ENCODE measurements at regions not wholly inside any gene's neighbourhood (a gene's known extent, or its start where the extent isn't known, plus 50 kb on each side); places are given as distances from the start of the nearest gene placed in this dataset.
A peak's percentile ranks its signal among the peaks of the same experiment; 100 is the strongest.
"Not testable (repeated sequence)": the region's sequence is repeated elsewhere in the genome, so short reads cannot be mapped to it uniquely, and the experiment has no call there.

DNA sequence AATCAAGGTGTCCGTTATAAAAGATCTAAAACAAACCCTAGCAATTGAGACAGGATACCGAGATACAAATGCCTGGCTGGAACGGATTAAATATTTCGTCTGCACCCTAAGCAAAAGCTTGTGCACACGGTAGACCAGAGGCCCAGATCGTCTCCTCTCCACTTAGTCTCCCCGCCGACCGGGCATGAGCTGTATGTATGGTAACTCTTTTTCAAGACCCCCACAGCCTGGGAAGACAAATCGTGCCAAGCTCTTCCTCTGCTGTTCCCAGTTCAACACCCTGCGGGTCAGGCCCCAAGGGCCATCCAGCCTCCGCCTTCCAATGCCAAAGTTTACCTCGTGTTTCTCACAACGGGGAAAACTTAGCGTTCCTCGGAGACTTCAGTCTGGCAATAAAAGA is 285.7 kb upstream of the GALNT17 start:
- no peak for DNase-seq (ENCODE audit: low spot score)

DNA sequence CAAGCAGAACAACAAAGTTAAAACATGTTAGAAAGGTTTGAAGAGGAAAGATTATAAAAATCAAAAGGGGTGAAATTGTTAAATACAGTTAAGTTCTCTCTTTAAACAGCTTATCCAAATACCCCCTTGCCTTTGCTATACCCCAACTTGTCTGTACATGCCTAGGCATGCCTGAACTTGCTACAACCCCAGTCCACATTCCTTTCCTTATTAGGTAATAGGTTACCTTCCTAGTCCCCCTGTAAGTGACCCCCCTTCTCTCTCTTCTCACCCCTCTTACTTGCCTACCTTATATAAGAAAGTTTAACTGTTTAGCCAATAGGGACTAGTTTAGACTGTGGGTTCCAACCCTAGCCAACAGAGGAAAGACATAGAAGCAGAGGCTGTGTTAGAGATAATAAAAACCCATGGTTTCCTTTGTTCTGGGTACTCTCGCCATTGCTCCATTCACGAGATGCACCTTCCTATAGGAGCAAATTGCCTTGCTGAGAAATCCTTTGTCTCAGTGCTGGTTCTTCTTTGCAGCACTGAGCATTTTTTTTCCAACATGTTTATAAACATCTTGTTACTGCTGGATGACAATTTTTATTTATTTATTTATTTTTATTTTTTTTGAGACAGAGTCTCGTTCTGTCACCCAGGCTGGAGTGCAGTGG is 282.2 kb upstream of the GALNT17 start:
- no peak for DNase-seq (ENCODE audit: low spot score)

DNA sequence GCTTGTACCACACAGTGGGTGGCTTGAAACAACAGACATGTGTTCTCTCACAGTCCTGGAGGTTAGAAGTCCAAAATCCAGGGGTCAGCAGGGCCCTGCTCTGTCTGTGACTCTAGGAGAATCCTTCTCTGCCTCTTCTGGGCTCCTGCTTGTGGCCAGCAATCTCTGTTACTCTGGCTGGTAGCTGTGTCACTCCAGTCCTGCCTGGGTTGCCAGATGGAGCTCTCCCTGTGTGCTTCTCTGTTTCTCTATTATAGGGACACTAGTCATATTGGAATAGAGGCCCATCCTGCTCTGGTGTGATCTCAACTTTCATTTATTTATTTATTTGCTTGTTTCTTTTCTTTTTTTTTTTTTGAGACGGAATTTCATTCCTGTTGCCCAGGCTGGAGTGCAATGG is 276.6 kb upstream of the GALNT17 start:
- DNase-seq (ENCODE audit: low spot score), result no peak

GRCh38 chr7:70856901-70857630 is 274.9 kb upstream of the GALNT17 start:
- peak; percentile 74 for DNase-seq (ENCODE audit: low spot score)

- DNase-seq (ENCODE audit: low spot score), result peak; percentile 65
Observed at GRCh38 chr7:70857793-70858545, 274.0 kb upstream of the GALNT17 start.

- DNase-seq (ENCODE audit: low spot score), result no peak
Observed at GRCh38 chr7:70867513-70867912, 264.4 kb upstream of the GALNT17 start.

GRCh38 chr7:70870349-70870748 is 261.6 kb upstream of the GALNT17 start:
- no peak for DNase-seq (ENCODE audit: low spot score)

- DNase-seq (ENCODE audit: low spot score), result no peak
Observed at GRCh38 chr7:70872188-70872587, 259.8 kb upstream of the GALNT17 start.

DNA sequence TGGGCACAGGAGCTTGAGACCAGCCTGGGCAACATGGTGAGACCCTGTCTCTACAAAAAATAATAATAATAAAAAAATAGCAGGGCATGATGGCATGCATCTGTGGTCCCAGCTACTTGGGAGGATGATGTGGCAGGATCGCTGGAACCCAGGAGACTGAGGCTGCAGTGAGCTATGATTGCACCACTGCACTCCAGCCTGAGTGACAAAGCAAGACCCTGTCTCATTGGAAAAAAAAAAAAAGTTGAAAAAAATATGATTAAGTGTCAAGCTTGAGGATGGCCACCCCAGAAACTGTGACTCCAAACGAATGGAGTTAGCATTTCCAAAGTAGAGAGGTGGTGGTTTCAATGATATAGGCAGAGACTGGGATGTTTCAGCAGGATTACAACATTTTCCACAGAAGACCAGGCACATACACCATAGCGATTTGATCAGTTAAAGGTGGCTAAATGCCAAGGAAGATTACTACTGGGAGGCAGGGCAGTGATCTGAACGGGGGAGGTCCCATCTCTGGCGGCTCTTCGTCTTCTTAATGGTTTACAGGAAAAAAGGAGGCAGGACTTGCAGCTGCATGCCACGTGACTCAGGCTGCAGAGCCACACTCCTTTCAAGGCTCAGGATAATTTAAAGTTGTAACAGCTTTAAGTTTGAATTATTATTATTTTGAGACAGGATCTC is 250.6 kb upstream of the GALNT17 start:
- DNase-seq (ENCODE audit: low spot score), result no peak

DNA sequence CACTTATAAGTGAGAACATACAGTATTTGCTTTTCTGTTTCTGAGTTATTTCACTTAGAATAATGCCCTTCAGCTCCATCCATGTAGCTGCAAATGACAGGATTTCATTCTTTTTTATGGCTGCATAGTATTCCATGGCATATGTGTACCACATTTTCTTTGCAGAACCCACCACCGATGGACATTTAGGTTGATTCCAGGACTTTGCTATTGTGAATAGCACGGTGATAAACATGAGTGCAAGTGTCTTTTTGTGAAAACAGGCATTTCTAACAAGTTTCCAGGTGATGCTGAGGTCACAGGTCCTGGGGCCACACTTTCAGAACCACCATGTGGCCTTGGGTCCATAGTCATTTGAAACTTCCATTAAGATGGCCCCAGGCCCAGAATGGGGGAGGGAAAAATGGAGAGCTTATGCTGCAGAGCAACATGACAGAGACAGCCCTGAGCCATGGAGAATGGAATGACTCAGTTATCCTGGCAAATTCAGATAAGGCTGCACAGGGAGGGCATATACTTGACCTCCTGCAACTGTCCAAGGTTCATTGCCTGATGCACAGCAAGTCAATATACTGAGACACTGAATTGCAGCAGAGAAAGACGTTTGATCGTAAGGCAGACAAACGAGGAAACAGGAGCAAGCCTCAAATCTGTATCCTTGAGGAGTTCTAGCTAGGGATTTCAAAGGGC is 248.0 kb upstream of the GALNT17 start:
- DNase-seq (ENCODE audit: low spot score), result no peak

GRCh38 chr7:70884440-70884764 is 247.5 kb upstream of the GALNT17 start:
- DNase-seq (ENCODE audit: low spot score), result peak; percentile 56

DNA sequence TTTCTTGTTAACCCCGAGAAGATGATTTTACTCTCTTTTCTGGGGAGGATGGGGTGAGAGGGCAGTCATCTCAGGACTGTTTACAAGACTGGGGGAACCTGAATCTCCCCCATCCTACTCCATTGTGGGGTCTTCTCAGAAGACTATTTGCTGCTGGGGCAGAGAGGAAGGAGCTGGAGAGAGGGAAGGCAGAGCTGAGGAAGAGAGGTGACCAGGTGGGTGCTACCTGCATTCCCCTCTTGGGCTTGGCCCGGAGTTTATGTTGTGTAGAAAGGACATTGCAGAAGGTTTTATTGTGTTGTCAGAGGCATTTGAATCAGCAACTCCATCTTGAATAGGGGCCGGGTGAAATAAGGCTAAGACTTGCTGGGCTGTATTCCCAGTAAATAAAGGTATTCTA is 247.1 kb upstream of the GALNT17 start:
- no peak for DNase-seq (ENCODE audit: low spot score)

DNA sequence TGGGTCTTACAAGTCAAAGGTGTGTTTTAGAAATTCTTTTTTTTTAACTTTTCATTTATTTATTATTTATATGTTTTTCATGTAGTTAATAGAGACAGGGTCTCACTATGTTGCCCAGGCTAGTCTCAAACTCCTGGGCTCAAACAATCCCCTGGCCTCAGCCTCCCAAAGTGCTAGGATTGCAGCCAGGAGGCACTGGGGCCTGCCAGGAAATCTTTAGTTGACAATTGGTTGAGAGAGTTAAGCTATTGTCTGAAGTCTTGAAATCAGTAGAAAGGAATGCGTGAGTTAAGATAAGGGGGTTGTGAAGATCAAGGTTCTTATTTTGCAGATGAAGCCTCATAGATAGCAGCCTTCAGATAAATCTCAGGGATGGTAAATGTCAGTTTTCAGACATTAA is 245.4 kb upstream of the GALNT17 start:
- no peak for DNase-seq (ENCODE audit: low spot score)

GRCh38 chr7:70887186-70887585 is 244.8 kb upstream of the GALNT17 start:
- DNase-seq (ENCODE audit: low spot score), result no peak

DNA sequence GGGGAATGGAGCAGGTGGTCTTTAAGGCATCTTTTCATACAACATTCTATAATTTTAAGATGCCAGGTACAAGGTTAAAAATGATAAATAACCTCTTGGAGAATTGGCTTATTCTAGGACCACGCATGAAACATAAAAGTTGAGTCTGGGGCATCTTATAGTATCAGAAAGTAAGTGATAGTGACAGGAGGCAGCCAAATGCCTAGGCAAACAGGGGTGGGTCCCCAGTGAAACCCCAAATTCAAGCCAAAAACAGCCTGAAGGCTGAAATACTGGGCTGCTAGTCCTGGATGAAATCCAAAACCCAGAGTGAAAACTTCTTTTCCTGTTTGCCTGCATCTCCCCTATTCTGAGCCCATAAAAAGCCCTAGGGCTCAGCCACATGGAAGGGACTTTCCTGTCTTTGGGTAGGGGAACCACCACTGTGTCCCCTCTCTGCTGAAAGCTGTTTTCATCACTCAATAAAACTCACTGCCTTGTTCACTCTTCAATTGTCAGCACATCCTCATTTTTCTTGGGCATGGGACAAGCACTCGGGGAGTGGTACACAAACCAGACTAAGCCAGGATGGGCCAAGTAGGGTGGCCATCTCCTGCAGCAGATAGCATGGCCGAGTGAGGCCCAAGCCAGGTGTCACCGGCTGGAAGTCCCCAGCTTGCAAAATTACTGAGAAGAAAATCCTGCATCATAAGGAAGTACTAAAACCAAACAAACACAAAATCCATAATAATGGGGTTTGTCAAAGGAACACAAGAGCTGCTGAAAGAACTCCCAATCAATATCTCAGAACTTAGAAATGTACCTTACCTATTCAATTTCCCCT is 241.6 kb upstream of the GALNT17 start:
- no peak for DNase-seq (ENCODE audit: low spot score)

GRCh38 chr7:70893422-70893821 is 238.5 kb upstream of the GALNT17 start:
- no peak for DNase-seq (ENCODE audit: low spot score)

- DNase-seq (ENCODE audit: low spot score), result peak; percentile 75
Observed at GRCh38 chr7:70893971-70894715, 237.8 kb upstream of the GALNT17 start.

DNA sequence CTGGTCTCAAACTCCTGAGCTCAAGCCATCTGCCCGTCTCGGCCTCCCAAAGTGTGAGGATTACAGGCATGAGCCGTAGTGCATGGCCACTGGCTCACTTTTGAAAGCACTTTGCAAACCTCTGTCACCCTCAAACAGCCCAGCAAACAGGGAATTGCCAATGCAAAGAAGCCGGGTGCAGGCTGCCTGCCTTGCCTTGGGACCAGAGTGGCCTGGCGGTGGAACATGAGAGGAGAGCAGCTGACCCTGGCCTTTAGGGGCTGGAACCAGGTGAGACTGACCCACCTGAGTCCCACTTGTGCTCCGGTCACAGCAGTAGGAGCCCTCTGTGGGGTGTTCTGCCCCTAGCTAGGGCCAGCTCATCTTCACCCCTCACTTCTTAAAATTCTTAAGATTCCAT is 237.1 kb upstream of the GALNT17 start:
- DNase-seq (ENCODE audit: low spot score), result no peak

- not testable (repeated sequence) for DNase-seq (ENCODE audit: low spot score)
Observed at GRCh38 chr7:70895337-70896200, 236.4 kb upstream of the GALNT17 start.
